Stimulated activated CD8-positive, alpha-beta memory T cell treated with anti-CD3 and anti-CD28 coated beads, Interleukin-7, amount 100 ng/mL, for 4 hours (primary cell): ENCODE measurements at regions not wholly inside any gene's neighbourhood (a gene's known extent, or its start where the extent isn't known, plus 50 kb on each side); places are given as distances from the start of the nearest gene placed in this dataset.

Experiments
- DNase-seq, 2 donors: peaks; one replicate each; pipeline ENCODE4 v3.0.0-alpha.2; 2020; ENCODE audit warnings: low read depth in 2 of 2

DNA sequence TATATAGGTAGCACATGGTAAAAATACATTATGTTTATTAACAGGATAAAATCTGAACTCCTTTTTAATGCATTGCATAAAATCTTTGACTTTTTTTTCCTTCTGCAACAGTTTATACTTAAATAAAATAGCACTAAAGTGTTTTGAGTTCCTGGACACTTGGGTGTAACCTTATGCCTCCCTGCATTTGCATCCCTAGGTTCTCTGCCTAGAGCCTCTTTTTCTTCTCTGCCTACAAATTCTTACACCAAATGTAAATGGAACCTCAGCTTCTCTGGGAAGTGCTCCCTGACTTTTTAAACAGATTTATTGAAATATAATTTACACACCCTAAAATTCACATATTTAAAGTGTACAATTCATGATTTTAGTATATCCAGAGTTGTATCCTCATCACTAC, 1017.6 kb downstream of the CNTNAP5 start:
- DNase-seq = no peak

DNA sequence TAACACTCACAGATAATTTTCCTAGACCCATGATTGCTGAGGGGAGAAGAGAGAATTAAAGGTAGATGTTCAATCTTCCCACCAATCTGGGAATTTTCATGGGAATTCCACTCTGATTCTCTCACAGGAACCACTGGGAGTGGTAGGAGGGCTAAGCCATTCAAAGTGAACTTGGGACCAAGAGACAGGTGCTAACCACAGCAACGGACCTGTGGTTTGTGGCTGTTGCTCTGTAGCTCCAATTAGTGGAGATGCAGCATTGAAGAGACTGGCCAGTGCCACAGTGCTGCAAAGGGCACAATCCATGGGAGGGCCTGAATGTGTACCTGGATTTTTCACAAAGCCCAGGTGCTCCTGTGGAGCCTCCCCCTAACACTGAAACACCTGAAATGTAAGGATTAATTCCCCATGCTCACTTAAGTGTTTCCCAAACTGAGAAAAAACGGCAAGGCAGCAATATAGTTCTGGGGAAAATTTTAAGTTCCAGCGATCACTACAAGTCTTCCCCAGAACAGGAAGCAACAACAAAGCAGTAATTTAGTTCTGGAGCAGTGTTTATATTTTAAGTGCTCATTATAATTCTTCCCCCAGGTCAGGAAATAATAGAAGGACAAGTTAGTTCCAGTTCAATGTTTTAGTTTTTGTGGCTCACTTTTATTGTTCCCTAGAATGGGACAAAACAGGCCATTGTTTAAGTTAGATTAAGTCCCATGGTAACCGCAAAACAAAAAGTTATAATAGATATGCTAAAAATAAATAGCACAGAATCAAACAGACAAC, 1045.8 kb downstream of the CNTNAP5 start:
- DNase-seq = no peak

DNA sequence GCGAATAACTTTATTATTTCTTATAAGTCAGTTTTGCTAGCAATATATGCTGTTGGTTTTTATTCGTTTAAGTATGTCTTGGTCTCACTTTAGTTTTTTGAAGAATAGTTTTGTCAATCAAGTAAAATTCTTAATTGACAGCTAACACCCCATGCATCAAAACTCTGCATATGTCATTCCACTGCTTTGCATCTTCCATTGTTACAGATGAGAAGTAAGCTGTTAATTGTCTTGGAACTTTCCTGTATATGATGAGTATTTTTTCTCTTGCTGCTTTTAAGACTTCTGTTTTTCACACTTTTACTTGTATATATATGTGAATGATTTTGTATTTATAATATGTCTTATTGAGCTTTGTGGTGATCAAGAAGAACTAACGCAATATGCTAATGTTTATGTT, 1048.4 kb downstream of the CNTNAP5 start:
- no peak for DNase-seq

DNA sequence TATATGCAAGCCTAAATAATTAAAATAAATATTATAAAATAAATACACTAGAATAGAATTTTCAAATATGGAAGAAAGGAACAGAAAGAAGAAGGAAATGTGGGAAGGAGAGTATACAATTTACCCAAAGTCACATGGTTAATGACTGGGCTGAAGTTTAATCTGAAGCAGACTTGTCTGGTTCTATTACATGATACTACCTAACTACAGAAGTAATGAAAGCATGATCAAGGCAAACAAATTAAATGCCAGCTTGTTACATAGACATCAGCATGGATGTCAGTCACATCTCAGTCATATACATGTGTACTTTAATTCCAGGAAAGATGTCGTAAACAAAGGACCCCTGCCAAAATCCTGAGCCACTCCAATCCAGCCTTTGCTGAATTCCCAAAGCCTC, 1060.8 kb downstream of the CNTNAP5 start:
- DNase-seq = no peak

DNA sequence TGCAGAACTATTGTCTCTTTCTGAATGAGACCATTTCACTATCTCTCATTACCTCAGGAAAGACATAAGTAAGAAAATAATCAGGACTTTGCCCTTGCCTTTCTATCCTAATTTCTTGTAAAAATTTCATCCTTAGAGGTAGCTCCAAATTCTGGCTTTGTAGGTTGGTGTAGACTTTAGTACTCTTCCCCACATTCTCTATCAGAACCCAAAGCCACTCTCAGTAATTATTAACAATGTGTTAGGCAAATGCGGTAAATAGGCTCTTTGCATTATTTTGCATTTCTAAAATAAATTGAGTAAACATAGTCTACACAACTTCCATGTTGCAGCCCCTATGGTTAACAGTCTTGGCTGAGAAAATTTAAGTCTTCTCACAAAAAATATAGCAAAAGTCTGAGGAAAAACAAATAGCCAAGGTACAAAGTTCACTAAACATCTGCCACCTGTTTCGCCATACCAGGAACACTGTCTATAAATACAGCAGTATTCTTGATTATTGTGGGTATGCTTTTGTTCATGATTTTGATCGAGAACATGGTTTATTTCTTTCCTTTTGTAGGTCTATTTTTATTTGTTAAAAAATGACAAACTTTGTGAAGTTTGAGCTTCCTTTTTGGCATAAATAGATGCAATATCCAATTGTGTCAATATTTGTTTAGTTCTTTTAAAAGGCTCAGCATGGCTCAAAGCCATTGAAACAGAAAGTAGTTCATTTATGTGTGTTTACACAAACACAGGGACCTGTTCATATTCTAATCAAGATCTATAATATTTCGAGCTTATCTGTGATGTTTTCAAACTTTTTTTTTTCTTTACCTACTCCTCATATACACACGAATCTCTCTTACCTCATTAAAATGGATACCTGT, 1061.5 kb downstream of the CNTNAP5 start:
- no peak for DNase-seq

DNA sequence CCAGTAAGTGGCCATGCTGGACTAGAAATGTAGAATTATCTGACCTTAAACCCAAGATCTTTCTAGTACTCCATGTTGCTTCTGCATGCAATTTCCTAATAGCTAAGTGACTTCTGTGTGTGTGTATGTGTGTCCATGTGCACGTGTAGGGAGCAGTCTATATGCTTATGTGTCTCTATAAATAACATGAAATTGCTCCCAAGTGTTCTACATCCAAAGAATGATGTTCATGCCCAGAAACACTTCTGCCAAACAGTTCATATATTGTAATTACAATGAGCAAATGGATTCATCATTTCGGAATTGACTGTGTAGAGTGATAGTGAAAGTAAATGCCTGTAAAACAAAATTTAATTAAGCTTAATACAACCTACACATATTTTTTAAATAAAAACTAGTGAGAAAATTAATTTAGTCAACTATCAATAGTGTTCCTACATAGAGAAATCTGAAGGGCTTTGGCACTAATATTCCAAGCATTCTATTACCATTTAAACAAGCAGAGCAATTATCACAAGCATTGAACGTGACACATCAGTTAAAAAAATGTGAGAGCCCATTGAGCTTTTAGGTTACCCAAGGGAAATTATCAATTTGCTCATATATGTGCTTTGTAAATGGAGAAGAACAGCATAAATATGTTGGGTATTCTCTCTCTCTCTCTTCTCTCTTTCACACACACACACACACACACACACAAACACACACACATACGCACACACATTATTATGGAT, 1067.4 kb downstream of the CNTNAP5 start:
- no peak for DNase-seq

DNA sequence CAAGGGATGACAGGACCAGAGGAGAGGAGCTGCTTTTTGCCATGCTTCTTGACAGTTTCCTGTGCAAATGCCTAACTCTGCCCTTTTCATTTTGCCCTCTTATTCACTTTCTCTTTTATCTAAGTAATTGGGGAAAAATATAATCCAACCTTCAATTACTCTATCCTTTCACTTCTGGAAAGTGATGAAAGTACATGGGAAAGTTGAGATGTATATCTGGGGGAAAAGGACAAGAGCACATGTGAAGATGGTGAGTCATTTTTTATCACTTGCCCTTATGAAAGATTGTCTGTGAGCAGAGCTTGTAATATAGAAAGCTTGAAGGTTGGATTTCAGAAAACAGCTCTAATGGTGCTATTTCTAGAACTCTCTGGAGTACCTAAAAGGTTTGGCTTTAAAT, 1070.7 kb downstream of the CNTNAP5 start:
- DNase-seq = no peak

DNA sequence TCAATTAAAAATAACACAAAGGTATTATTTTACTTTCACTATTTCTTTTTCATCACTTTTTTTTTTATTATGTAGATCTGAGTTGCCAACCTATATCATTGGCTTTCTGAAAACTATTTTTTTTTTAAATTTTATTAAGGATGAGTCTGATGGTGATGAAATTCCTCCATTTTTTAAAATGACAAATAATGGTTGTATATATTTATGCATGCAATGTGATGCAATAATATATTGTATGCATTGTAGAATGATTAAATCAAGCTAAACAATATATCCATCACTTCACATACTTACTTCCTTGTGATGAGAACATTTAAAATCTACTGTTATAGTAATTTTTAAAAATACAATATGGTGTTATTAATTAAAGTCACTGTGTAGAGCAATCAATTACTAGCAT, 1081.6 kb downstream of the CNTNAP5 start:
- no peak for DNase-seq

DNA sequence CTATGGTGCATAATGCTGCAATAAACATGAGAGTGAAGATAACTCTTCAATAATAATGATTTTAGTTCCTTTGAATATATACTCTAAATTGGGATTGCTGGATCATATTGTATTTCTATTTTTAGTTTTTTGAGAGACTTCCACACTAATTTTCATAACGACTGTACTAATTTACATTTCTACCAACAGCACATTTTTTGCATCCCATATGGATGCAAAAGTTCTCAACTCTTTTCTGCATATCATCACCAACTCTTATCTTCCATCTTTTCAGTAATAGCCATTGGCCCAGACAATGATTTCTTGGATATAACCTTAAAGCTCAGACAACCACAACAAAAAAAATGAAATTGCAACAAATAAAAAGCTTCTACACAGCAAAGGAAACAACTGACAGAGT, 1082.4 kb downstream of the CNTNAP5 start:
- no peak for DNase-seq

DNA sequence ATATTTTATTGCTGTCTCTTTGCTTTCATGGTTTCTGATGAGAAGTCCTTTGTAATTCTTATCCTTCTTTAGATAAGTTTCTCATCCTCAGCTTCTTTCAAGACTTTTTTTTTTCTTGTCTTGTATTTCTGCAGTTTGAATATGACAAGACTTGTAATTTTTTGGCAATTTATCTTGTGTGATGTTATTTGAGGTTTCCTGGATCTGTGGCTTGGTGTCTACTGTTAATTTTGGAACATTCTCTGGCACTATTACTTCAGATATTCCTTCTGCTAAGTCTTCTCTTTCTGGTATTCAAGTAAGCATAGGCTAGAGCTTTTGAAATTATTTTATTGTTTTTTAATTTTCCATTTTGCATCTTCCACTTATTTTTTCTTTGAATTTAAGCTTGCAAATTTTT, 1083.2 kb downstream of the CNTNAP5 start:
- DNase-seq = no peak

DNA sequence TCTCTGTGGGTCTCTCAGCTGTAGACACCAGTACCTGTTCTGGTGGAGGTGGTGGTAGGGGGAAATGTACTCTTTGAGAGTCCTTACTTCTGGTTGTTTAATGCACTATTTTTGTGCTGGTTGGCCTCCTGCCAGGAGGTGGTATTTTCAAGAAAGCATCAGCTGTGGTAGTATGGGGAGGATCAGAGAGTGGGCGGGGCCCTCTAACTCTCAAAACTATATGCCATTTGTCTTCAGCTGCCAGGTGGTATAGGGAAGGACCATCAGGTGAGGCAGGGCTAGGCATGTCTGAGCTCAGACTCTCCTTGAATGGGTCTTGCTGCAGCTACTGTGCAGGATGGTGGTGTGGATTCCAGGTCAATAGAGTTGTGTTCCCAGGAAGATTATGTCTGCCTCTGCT, 1100.8 kb downstream of the CNTNAP5 start:
- DNase-seq = no peak

DNA sequence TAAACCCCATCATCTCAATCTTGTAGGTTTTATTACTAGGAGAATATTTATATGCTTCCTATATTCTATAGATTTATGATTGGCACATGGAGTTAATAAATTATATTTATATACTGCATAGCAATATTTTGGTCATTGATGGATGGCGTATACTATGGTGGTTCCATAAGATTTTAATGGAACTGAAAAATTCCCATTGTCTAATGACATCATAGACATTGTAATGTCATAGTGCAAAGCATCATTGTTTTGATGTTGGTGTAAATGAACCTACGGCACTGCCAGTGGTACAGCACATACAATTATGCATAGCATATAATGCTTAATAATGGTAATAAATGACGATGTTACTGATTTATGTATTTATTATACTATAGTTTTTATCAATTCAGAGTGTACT, 1135.9 kb downstream of the CNTNAP5 start:
- no peak for DNase-seq

DNA sequence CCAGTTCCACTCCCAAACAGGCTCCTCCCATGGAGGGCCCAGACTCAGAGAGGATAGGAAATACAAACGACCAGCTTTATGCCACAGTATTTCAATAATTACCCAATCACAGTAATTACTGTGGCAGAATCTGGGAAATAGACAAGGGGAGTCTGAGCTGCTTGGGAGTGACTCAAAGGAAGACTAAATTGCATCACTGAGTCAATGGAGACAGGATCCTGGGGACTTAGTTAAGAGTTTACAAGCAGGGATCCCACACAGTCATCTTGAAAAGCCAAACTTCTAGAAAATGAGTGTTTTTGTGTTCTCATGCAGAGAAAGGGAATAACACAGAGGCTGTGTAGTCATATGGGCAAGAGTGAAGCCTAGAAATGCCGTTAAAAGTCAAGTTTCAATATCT, 1142.1 kb downstream of the CNTNAP5 start:
- no peak for DNase-seq

DNA sequence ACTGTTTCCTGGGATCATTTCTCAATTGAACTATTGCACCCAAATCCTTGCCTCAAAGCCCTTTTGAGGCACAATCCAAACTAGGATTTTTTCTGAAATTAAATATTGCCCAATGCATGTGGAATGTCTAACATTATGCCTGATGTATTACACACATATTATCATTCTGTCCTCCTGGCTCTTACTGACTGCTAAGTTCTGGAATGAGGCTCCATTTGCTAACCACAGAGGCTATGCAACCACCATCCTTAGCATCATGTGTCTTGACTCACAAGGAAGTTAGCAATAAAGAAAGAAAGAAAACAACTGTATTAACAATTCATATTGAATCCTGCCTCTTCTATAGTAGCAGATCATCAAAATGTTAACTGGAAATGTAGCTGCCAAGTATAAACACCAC, 1142.7 kb downstream of the CNTNAP5 start:
- no peak for DNase-seq

DNA sequence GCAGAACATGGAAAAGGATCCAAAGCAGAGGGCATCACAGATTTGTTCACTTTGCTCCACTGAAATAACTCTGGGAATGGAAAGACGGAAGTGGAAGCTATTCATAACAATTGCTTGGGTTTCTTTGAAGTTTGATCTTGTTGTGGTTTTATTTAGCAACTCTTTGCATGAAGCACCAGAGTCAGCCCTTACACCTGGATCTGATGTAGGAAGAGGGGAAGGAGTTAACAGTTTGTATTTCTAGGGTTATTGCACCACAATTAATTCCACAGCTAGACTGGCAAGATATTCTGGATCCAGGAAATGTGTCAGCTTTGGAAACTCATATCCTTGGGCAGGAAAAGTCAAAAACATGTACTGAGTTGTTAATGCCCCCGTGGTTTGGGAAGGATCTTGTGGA, 1143.4 kb downstream of the CNTNAP5 start:
- DNase-seq = no peak

DNA sequence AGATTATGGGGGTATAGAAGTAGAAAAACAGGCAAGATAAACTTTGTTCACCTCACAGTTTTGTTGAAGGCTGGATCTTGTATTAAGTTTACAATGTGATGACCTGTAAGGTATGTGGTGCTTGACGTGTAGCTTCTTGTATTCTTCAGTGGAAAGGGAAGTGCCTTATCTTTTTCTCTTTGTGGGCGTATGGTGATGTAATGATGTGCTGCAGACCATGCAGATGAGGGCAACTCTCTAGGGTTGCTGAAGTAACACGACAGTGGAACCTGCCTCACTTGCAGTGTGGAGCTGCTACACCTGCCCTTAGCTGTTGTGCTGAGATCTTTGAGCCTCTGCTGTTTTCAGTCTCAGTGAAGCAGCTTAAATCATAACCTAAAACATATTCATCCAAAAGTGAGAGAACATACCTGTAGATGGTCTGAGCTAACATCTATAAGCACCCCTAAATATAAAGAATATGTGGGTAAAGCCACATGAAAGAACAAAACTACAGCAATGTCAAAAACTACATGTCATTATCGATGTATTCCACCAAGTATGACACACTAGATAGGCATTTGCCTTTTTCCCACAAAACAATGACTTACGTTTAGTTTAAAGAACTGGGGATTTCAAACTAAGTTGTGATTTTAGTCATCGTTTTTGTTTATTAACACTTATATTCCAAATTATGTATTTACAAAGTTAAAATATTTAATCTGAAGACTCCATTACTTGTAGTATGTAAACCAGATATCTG, 1144.1 kb downstream of the CNTNAP5 start:
- DNase-seq = no peak

DNA sequence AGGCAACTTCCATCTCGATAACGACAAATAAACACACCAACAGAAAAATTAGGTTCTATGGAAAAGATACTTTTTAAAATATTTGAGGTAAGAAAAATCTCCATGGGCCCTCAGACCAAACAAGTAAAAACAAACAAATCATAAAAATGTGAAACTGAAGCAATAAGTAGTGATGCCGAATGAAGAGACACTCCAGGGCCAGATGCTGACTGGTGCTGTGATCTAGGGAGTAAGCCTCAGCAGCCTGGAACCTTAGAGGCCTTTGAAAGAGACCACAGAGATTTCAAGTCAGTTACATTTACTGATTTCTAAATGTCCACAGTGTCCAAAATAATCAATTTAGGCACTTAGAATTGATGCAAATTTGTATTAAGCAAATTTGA, 1144.7 kb downstream of the CNTNAP5 start:
- no peak for DNase-seq

DNA sequence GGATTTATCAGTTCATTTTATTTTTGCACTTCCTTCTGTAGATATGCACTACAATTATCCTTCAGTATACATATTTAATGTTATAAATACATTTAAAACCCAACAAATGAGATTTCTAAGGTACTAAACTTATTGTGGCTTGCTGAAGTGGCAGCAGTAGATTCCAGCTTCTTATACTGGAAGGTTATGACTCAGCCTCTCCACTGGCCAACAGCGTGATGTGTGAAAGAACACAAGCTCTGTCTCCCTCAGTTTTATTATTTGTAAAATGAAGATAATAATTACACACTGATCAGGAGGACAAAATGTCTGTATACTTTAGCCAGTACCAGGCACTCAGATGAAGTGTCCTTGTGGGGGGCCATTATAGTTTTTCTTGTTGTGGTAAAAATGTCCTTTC, 1147.1 kb downstream of the CNTNAP5 start:
- no peak for DNase-seq

DNA sequence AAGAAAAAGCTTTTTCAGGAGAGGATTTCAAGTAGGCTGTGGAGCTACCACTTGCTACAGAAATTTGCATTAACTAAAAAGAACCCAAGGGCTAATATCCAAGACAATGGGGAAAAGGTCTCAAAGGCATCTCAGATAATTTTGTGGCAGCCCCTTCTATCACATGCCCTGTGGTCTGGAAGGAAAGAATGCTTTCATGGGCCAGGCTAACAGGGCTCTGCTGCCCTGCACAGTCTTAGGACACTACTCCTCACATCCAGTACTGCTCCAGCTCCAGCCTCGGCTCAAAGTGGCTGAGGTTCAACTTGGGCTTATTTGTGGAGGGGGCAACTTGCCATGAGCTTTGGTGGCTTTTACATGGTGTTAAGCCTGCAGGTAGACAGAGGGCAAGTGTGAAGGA, 1150.3 kb downstream of the CNTNAP5 start:
- no peak for DNase-seq

DNA sequence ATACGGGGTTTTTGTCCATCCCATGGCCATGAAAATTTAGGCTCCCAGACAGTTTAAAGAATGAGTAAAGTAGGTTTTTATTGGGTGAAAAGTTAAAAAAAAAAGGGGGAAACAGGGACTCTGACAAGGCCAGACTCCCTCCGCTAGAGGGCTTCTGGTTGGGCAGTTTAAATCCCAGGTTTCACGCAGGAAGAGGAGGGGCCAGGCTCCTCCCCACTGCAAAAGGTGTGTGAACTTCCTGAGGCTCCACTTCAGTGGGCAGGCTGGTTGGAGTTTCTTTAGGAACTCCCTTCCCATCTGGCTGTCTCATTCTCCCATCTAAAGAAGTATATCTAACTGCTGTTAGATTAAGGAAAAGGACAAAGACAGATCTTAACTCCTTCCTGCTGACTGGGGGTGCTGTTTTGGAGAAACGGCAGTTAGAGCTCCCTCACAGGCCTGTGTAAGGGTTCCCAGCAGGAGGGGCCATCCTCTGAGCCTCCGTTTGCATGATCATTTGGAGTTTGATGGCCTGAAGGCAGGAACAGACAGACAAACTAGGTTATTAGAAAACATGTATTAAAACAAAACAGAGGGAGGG, 1160.7 kb downstream of the CNTNAP5 start:
- DNase-seq = no peak

DNA sequence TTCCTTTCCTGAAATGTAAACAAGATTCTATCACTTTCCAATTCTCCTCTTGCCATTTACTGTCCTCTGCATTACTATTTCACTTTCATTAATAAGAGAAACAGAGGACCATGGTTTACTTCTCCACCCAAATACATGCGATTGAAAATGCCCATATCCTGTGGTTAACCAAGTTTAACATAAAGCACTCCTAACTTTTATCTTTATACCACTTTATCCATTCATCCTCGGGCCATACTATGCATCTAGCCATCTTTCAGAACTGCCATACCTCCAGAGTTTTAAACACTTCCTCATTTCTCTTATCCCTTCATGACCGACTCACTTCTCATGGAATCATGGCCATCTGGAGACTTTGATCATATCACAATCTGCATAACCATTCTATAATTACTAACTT, 1182.3 kb downstream of the CNTNAP5 start:
- DNase-seq = no peak

DNA sequence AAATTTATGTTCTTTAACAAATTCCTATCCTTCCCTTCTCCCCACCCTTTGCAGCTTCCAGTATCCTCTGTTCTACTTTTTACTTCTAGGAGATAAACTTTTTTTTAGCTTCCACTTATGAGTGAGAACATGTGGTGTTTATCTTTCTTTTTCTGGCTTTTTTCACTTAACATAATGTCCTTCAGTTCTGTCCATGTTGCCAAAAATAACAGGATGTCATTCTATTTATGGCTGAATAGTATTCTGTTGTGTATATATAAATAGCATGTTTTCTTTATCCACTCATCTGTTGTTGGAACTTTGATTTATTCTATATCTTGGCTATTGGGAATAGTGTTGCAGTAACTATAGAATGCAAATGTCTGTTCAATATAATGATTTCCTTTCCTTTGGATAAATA, 1191.2 kb downstream of the CNTNAP5 start:
- no peak for DNase-seq
